Ascending aorta (tissue), 2 donors: ENCODE measurements at regions not wholly inside any gene's neighbourhood (a gene's known extent, or its start where the extent isn't known, plus 50 kb on each side); places are given as distances from the start of the nearest gene placed in this dataset.

Experiments
- DNase-seq, 2 donors: peaks; one replicate each; pipeline ENCODE4 v3.0.0-alpha.2; 2019; ENCODE audit warnings: low spot score in 2 of 2
- H3K27ac ChIP-seq, 2 donors: fragments of 200-600 bp; sonication (generic); one replicate each; pipeline ENCODE4 v1.5.1; 2016 to 2017; ENCODE audit warnings: mild to moderate bottlenecking in 1 of 2
- H3K27me3 ChIP-seq: fragments of 200-600 bp; sonication (generic); one replicate; pipeline ENCODE4 v1.5.1; 2017
- H3K36me3 ChIP-seq, 2 donors: fragments of 200-600 bp; sonication (generic); one replicate each; pipeline ENCODE4 v1.5.1; 2016
- H3K4me1 ChIP-seq, 2 donors: fragments of 200-600 bp; sonication (generic); one replicate each; pipeline ENCODE4 v1.5.1; 2016 to 2017; ENCODE audit warnings: mild to moderate bottlenecking in 1 of 2
- H3K4me3 ChIP-seq, 2 donors: fragments of 200-600 bp; sonication (generic); one replicate each; pipeline ENCODE4 v1.5.1; 2016 to 2017; ENCODE audit warnings: mild to moderate bottlenecking in 1 of 2
- H3K9me3 ChIP-seq, 2 donors: fragments of 200-600 bp; sonication (generic); one replicate each; pipeline ENCODE4 v1.5.1; 2016
- CTCF ChIP-seq, 3 experiments: fragments of 200-600 bp in 2 of 3; fragments of 450-650 bp in 1 of 3; sonication (generic) in 2 of 3; IDR thresholded peaks; one replicate each; pipeline ENCODE4 v1.5.1; 2016 to 2019; ENCODE audit warnings: antibody characterized with exemption in 3 of 3, mild to moderate bottlenecking in 1 of 3, moderate library complexity in 1 of 3
- intact Hi-C: fragments of 100-400 bp; cut with DNase I; formaldehyde crosslinking; loops from one replicate; pipeline ENCODE4 v1.15.1; 2023

GRCh38 chr5:30581198-30581935 lies 612.1 kb upstream of the CDH6 start:
- H3K9me3 ChIP-seq, result no peaks in the 10 kb centered on the region
- H3K27me3 ChIP-seq, result no peaks in the 10 kb centered on the region
- H3K36me3 ChIP-seq, result no peaks in the 10 kb centered on the region
- H3K4me3 ChIP-seq, result no peak overlapping the region
- no peaks in the 10 kb centered on the region for H3K4me1 ChIP-seq
- no peak for TF ChIP-seq CTCF (IDR thresholded peaks at IDR 0.05)
- intact Hi-C loops, result no loop called here
- H3K27ac ChIP-seq, result no peak overlapping the region
- DNase-seq, result no peak

- no peaks in the 10 kb centered on the region for H3K4me1 ChIP-seq
- H3K27ac ChIP-seq, result no peak overlapping the region
- no peak for DNase-seq
- no peaks in the 10 kb centered on the region for H3K27me3 ChIP-seq
- no peak overlapping the region for H3K4me3 ChIP-seq
- no peak for TF ChIP-seq CTCF (IDR thresholded peaks at IDR 0.05)
- no peaks in the 10 kb centered on the region for H3K36me3 ChIP-seq
- intact Hi-C loops, result no loop called here
- H3K9me3 ChIP-seq, result no peaks in the 10 kb centered on the region
Observed at GRCh38 chr5:30574761-30575160, 618.7 kb upstream of the CDH6 start.

- no peak overlapping the region for H3K4me3 ChIP-seq
- no peaks in the 10 kb centered on the region for H3K36me3 ChIP-seq
- H3K4me1 ChIP-seq, result no peaks in the 10 kb centered on the region
- TF ChIP-seq CTCF (IDR thresholded peaks at IDR 0.05), result no peak
- intact Hi-C loops, result no loop called here
- DNase-seq, result no peak
- H3K27me3 ChIP-seq, result no peaks in the 10 kb centered on the region
- no peaks in the 10 kb centered on the region for H3K9me3 ChIP-seq
- H3K27ac ChIP-seq, result no peak overlapping the region
Observed at GRCh38 chr5:30572279-30572678, 621.2 kb upstream of the CDH6 start.

- Histone ChIP-seq H3K27ac (no peak overlapping the region), H3K4me3 (no peak overlapping the region), H3K36me3 (no peaks in the 10 kb centered on the region), H3K4me1 (no peaks in the 10 kb centered on the region), H3K9me3 (no peaks in the 10 kb centered on the region), H3K27me3 (no peaks in the 10 kb centered on the region)
- intact Hi-C loops, result no loop called here
- no peak for TF ChIP-seq CTCF (IDR thresholded peaks at IDR 0.05)
- DNase-seq, result no peak
Observed at GRCh38 chr5:30561771-30562170, 631.7 kb upstream of the CDH6 start.

GRCh38 chr5:30551618-30552017 lies 641.9 kb upstream of the CDH6 start:
- Histone ChIP-seq H3K27me3 (no peaks in the 10 kb centered on the region), H3K4me1 (no peaks in the 10 kb centered on the region), H3K36me3 (no peaks in the 10 kb centered on the region), H3K27ac (no peak overlapping the region), H3K9me3 (no peaks in the 10 kb centered on the region), H3K4me3 (no peak overlapping the region)
- no peak for DNase-seq
- intact Hi-C loops, result no loop called here
- no peak for TF ChIP-seq CTCF (IDR thresholded peaks at IDR 0.05)
